HL-60 (cell line): ENCODE measurements at regions not wholly inside any gene's neighbourhood (a gene's known extent, or its start where the extent isn't known, plus 50 kb on each side); places are given as distances from the start of the nearest gene placed in this dataset.

Experiments
- DNase-seq, 2 experiments: peaks; one replicate each; pipeline ENCODE4 v3.0.0-alpha.2; 2010 to 2020; ENCODE audit warnings: low read depth in 1 of 2, low spot score in 1 of 2
- H3K27ac ChIP-seq: fragments of 250-450 bp; sonication (Bioruptor Pico); replicated peaks from 2 replicates; pipeline ENCODE4 v1.5.1; 2020; ENCODE audit warnings: mild to moderate bottlenecking, moderate library complexity
- H3K27me3 ChIP-seq: fragments of 250-450 bp; sonication (Bioruptor Pico); 2 replicates; pipeline ENCODE4 v1.5.1; 2021; ENCODE audit warnings: mild to moderate bottlenecking, moderate library complexity; ENCODE audit not compliant: insufficient read depth, poor library complexity, severe bottlenecking
- H3K4me3 ChIP-seq: replicated peaks from 2 replicates; pipeline ENCODE4 v1.5.1; 2011; ENCODE audit warnings: mild to moderate bottlenecking, control low read depth, low read length; ENCODE audit not compliant: insufficient read depth
- CTCF ChIP-seq: IDR thresholded peaks from one replicate; pipeline ENCODE4 v1.5.1; 2011; ENCODE audit warnings: low read length, control low read depth, inconsistent platforms; ENCODE audit not compliant: insufficient read depth
- GABPA ChIP-seq: IDR thresholded peaks from 2 replicates; pipeline ENCODE4 v1.6.1; 2012; ENCODE audit warnings: low read depth
- POLR2AphosphoS5 ChIP-seq: IDR thresholded peaks from 2 replicates; pipeline ENCODE4 v1.6.1; 2012; ENCODE audit warnings: low read depth
- REST ChIP-seq: IDR thresholded peaks from 2 replicates; pipeline ENCODE4 v1.6.1; 2012; ENCODE audit warnings: low read depth; ENCODE audit not compliant: insufficient replicate concordance
- SPI1 ChIP-seq: IDR thresholded peaks from 2 replicates; pipeline ENCODE4 v1.6.1; 2012; ENCODE audit warnings: low read depth, mild to moderate bottlenecking, borderline replicate concordance

GRCh38 chr4:174581901-174582300 is 59.6 kb upstream of the HPGD start:
- peak in 1 of 2 experiments; percentile 23 for DNase-seq
- TF ChIP-seq POLR2AphosphoS5 = no peak
- no peak for TF ChIP-seq CTCF
- TF ChIP-seq SPI1 = no peak
- TF ChIP-seq GABPA = no peak
- no peak for TF ChIP-seq REST
- H3K27ac ChIP-seq = 0 out of 2 replicates have a peak overlapping the region, but pooled peaks have one; percentile 3
- no peak overlapping the region for H3K4me3 ChIP-seq
- H3K27me3 ChIP-seq = no peaks in the 10 kb centered on the region

- no peak overlapping the region for H3K4me3 ChIP-seq
- no peak for DNase-seq
- no peak for TF ChIP-seq GABPA
- TF ChIP-seq REST = no peak
- TF ChIP-seq POLR2AphosphoS5 = no peak
- no peak for TF ChIP-seq CTCF
- TF ChIP-seq SPI1 = no peak
- H3K27me3 ChIP-seq = no peaks in the 10 kb centered on the region
- H3K27ac ChIP-seq = no peak overlapping the region
These were observed 58.3 kb upstream of the HPGD start for GRCh38 chr4:174580597-174580996.

GRCh38 chr4:174579421-174579820 is 57.1 kb upstream of the HPGD start:
- Histone ChIP-seq H3K27me3 (no peaks in the 10 kb centered on the region), H3K27ac (no peak overlapping the region), H3K4me3 (no peak overlapping the region)
- TF ChIP-seq SPI1 (no peak), REST (no peak), CTCF (no peak), POLR2AphosphoS5 (no peak), GABPA (no peak)
- DNase-seq = no peak
